C4-2B (cell line): ENCODE measurements at regions not wholly inside any gene's neighbourhood (a gene's known extent, or its start where the extent isn't known, plus 50 kb on each side); places are given as distances from the start of the nearest gene placed in this dataset.

Experiments used
- H3K27ac ChIP-seq: fragments of 450-650 bp; 2 replicates; pipeline ENCODE4 v1.5.1; 2017
- ZFX ChIP-seq: fragments of 450-650 bp; IDR thresholded peaks from 2 replicates; pipeline ENCODE4 v1.6.1; 2017
- TF ChIP-seq, protein P1 (sequence below): fragments of 450-650 bp; conservative IDR thresholded peaks from 2 replicates; pipeline ENCODE4 v1.5.1; 2017; ENCODE audit warnings: mild to moderate bottlenecking

DNA sequence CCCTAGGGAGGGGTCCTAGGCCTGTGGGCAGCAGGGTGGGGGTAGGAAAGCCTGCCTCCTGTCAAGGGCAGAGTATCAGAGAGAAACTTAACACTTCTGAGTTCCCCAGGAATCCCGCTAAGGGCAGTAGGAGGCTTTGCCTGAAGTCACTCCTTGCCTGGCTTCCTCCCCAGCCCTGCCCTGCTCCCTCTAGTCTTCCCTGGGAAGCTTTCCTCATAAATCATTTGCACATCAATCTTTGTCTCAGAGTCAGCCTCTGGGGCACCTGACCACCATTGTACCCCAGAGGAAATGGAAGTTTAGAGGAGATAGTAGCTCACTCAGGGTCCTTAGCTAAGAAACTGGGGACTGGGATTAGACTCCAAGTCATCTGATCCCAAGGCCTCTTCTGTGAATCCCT is 129.4 kb upstream of the TLE3 start:
- TF ChIP-seq, protein P1, sequence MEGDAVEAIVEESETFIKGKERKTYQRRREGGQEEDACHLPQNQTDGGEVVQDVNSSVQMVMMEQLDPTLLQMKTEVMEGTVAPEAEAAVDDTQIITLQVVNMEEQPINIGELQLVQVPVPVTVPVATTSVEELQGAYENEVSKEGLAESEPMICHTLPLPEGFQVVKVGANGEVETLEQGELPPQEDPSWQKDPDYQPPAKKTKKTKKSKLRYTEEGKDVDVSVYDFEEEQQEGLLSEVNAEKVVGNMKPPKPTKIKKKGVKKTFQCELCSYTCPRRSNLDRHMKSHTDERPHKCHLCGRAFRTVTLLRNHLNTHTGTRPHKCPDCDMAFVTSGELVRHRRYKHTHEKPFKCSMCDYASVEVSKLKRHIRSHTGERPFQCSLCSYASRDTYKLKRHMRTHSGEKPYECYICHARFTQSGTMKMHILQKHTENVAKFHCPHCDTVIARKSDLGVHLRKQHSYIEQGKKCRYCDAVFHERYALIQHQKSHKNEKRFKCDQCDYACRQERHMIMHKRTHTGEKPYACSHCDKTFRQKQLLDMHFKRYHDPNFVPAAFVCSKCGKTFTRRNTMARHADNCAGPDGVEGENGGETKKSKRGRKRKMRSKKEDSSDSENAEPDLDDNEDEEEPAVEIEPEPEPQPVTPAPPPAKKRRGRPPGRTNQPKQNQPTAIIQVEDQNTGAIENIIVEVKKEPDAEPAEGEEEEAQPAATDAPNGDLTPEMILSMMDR = no peak
- TF ChIP-seq ZFX = no peak
- no peak overlapping the region for H3K27ac ChIP-seq

GRCh38 chr15:70226337-70226980 is 128.7 kb upstream of the TLE3 start:
- no peak overlapping the region for H3K27ac ChIP-seq
- TF ChIP-seq ZFX = no peak
- TF ChIP-seq, protein P1 = no peak

GRCh38 chr15:70225416-70225815 is 127.7 kb upstream of the TLE3 start:
- H3K27ac ChIP-seq = no peak overlapping the region
- TF ChIP-seq ZFX = no peak
- TF ChIP-seq, protein P1 = no peak

DNA sequence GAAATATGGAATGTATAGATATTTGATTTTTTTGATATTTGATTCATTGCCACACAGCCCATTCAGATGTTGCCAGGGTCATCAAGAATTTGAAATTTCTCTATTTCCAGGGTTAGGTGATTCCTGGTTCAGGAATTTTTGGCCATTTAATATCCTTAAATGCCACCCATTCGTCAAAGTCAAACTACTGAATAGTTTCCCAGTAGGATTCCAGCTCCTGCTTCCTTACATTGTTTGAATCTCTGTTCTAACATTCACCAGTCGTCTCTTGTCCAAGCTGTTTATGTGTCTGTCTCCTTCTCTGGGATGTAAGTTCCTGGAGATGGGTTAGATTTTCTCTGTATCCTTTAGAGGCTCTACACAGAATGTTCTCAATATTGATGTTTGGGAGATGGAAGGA is 124.9 kb upstream of the TLE3 start:
- TF ChIP-seq ZFX = no peak
- TF ChIP-seq, protein P1 = no peak
- no peak overlapping the region for H3K27ac ChIP-seq

GRCh38 chr15:70220490-70221096 is 122.9 kb upstream of the TLE3 start:
- no peak overlapping the region for H3K27ac ChIP-seq
- TF ChIP-seq, protein P1 = no peak
- TF ChIP-seq ZFX = no peak

DNA sequence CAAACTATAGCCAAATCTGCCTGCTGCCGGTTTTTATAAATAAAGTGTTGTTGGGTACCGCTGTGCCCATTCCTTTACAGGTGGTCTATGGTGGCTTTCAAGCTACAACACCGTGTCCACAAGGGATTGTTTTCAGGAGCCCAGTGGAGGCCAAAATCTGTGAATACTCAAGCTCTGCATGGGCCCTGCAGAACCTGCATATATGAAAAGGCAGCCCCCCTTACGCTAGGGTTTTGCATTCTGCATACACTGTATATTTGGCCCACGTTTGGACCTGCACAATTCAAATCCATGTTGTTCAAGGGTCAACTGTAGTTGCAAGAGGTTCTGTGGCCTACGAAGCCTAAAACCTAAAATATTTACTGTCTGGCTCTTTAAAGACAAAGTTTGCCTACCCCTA is 122.2 kb upstream of the TLE3 start:
- TF ChIP-seq, protein P1 = no peak
- no peak for TF ChIP-seq ZFX

DNA sequence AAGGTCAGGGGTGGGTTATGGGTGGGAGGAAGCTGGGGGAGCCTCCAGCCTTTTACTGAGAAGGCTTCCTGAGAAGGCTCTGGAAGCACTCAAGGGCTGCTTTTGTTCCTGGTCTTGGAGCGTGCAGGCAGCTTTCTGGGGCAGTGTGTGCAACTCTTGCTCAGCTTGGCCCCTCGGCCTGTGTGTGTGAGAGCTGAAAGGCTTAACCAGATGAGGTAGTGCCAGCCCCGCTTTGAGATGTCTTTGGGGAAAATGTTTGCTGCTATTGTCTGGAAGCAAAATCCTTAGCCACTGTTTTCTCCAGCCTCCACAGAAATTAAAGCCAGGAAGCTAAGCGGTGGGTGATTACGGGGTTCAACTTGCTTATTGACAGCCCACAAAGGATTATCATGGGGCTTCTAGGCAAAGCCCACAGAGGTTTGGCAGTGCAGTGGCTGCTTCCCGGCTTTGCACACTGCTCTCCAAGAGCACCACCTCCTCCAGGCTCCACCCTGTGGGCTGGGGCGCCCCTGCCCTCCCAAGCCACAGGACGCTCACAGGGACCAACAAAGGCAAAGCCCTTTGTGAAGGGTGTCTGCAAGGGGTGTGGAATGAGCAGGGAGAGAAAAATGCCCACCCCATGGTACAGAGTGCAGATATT is 121.7 kb upstream of the TLE3 start:
- H3K27ac ChIP-seq = no peak overlapping the region

More for the DNA sequence above, 122.2 kb upstream of the TLE3 start:
- no peak overlapping the region for H3K27ac ChIP-seq

More for the DNA sequence above, 121.7 kb upstream of the TLE3 start:
- TF ChIP-seq ZFX = no peak
- TF ChIP-seq, protein P1 = no peak
